PC-9 (cell line): ENCODE measurements at regions not wholly inside any gene's neighbourhood (a gene's known extent, or its start where the extent isn't known, plus 50 kb on each side); places are given as distances from the start of the nearest gene placed in this dataset.

Experiments
- CTCF ChIP-seq: fragments of 200-600 bp; sonication (generic); conservative IDR thresholded peaks from 2 replicates; pipeline ENCODE4 v1.6.1; 2017; ENCODE audit warnings: mixed run types, antibody characterized with exemption, mild to moderate bottlenecking, moderate library complexity
- EZH2 ChIP-seq: fragments of 200-600 bp; sonication (generic); IDR thresholded peaks from 2 replicates; pipeline ENCODE4 v1.8.0; 2017; ENCODE audit warnings: antibody characterized with exemption, low read depth

DNA sequence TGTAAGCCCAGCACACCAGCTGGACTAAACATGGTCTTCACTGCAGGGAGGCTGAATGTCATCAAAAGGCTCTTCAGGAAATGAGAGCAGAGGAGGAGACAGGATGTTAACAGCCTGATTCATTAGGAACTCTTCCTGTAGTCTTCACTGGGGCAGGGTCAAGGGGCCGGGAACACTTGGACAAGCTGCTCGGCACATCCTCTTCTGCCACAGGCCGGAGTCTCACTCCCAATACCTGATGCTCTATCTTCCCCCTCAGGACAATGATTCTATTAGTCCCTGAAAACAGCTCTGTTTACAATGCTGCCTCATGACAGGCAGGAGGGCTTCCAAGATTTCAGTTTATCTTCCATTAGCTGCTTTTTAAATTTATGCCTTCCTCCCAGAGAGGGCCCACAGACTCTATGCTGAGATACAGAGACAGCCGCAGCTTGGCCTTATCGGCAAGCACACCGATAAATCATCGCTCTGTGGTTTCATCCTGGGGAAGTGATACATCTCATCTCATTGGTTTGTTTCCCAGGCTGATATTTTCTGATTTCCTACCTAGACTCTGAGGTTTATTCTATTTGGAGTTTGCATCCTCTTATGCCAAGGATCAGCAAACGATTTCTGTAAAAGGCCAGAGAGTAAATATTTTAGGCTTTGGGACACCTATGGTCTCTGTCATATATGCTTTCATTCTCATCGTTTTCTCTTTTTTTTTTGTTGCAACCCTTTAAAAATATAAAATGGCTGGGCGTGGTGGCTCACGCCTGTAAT lies 214.0 kb upstream of the ASIC2 start:
- no peak for TF ChIP-seq CTCF
- TF ChIP-seq EZH2 = no peak
